Small intestine (tissue), 7 donors: ENCODE measurements at regions not wholly inside any gene's neighbourhood (a gene's known extent, or its start where the extent isn't known, plus 50 kb on each side); places are given as distances from the start of the nearest gene placed in this dataset.

Experiments
- DNase-seq, 2 donors: peaks; one replicate each; pipeline versions ENCODE4 v3.0.0 to v3.0.0-alpha.2; 2013
- FAIRE-seq: peaks from 2 replicates; lab custom pipeline; 2012; peaks lifted over from hg19 to GRCh38; lab: Jason Lieb, UNC
- H3K27ac ChIP-seq, 3 donors: one replicate each; pipeline ENCODE4 v1.5.1; 2013; ENCODE audit warnings: low read length in 2 of 3, mild to moderate bottlenecking in 2 of 3, control low read depth in 1 of 3, inconsistent platforms in 1 of 3, low read depth in 1 of 3, moderate library complexity in 1 of 3
- H3K27me3 ChIP-seq, 3 donors: one replicate each; pipeline ENCODE4 v1.6.1; 2013; ENCODE audit warnings: low read length in 3 of 3, inconsistent platforms in 1 of 3; ENCODE audit not compliant: control insufficient read depth in 3 of 3, insufficient read depth in 3 of 3
- H3K36me3 ChIP-seq, 3 donors: one replicate each; pipeline ENCODE4 v1.6.1; 2013; ENCODE audit warnings: low read length in 3 of 3, inconsistent platforms in 1 of 3, low read depth in 1 of 3, mild to moderate bottlenecking in 1 of 3, moderate library complexity in 1 of 3; ENCODE audit not compliant: control insufficient read depth in 3 of 3, insufficient read depth in 2 of 3
- H3K4me1 ChIP-seq, 3 donors: one replicate each; pipeline ENCODE4 v1.6.1; 2013; ENCODE audit warnings: low read length in 2 of 3, inconsistent platforms in 1 of 3, low read depth in 1 of 3, mild to moderate bottlenecking in 1 of 3, moderate library complexity in 1 of 3; ENCODE audit not compliant: control insufficient read depth in 3 of 3, insufficient read depth in 2 of 3
- H3K4me3 ChIP-seq, 3 donors: one replicate each; pipeline ENCODE4 v1.5.1; 2013; ENCODE audit warnings: low read length in 3 of 3, control low read depth in 1 of 3, inconsistent platforms in 1 of 3, low read depth in 1 of 3, mild to moderate bottlenecking in 1 of 3, moderate library complexity in 1 of 3
- H3K9me3 ChIP-seq, 2 donors: one replicate each; pipeline ENCODE4 v1.6.1; 2013; ENCODE audit warnings: low read depth in 1 of 2, low read length in 1 of 2; ENCODE audit not compliant: control insufficient read depth in 2 of 2, insufficient read depth in 1 of 2
- whole genome bisulfite sequencing, 3 donors: extraction: QIAGEN DNeasy Blood & Tissue Kit; methylation state at CpG; one replicate each; pipeline ENCODE4 v1.1.7; 2013; 5-methylcytosine and 5-hydroxymethylcytosine counted together
- donor health status: healthy with polysubstance abuse.
- donor health status: control.
- donor health status: control.
- donor health status: Bipolar disorder and iron deficiency.
- donor health status: healthy.

- Histone ChIP-seq H3K4me3 (no peak overlapping the region), H3K27me3 (no peaks in the 10 kb centered on the region), H3K27ac (no peak overlapping the region), H3K4me1 (no peaks in the 10 kb centered on the region), H3K36me3 (no peaks in the 10 kb centered on the region), H3K9me3 (no peaks in the 10 kb centered on the region)
- WGBS, 3 donors, result 46 to 62% (median 49%) methylated on average over 2 of the region's 2 CpGs
- no peak for FAIRE-seq
- no peak for DNase-seq
Observed at GRCh38 chr12:97387844-97388243, 74.8 kb upstream of the RMST start.

- Histone ChIP-seq H3K27ac (no peak overlapping the region), H3K9me3 (no peaks in the 10 kb centered on the region), H3K27me3 (peaks cover 0 to 3% (median 0%) of the 10 kb centered on the region in 3 donors), H3K36me3 (no peaks in the 10 kb centered on the region), H3K4me3 (no peak overlapping the region), H3K4me1 (no peaks in the 10 kb centered on the region)
- no peak for FAIRE-seq
- 65 to 75% (median 74%) methylated on average over 3 of the region's 3 CpGs for WGBS, 3 donors
- DNase-seq, result no peak
Observed at GRCh38 chr12:97394657-97395056, 67.9 kb upstream of the RMST start.

GRCh38 chr12:97397008-97397407, 65.6 kb upstream of the RMST start:
- FAIRE-seq, result no peak
- Histone ChIP-seq H3K9me3 (no peaks in the 10 kb centered on the region), H3K4me3 (no peak overlapping the region), H3K27me3 (peaks cover 0 to 3% (median 0%) of the 10 kb centered on the region in 3 donors), H3K27ac (no peak overlapping the region), H3K36me3 (no peaks in the 10 kb centered on the region), H3K4me1 (no peaks in the 10 kb centered on the region)
- 32 to 50% (median 41%) methylated on average over 4 of the region's 4 CpGs for WGBS, 3 donors
- no peak for DNase-seq

- DNase-seq (no peak), FAIRE-seq (no peak)
- H3K4me3 ChIP-seq, result no peak overlapping the region
- peaks cover 0 to 3% (median 0%) of the 10 kb centered on the region in 3 donors for H3K27me3 ChIP-seq
- no peaks in the 10 kb centered on the region for H3K4me1 ChIP-seq
- 20 to 65% (median 45%) methylated on average over 4 of the region's 4 CpGs for WGBS, 3 donors
- H3K27ac ChIP-seq, result no peak overlapping the region
- no peaks in the 10 kb centered on the region for H3K9me3 ChIP-seq
- no peaks in the 10 kb centered on the region for H3K36me3 ChIP-seq
Observed at GRCh38 chr12:97398704-97399103, 63.9 kb upstream of the RMST start.

- no peaks in the 10 kb centered on the region for H3K27me3 ChIP-seq
- no peaks in the 10 kb centered on the region for H3K4me1 ChIP-seq
- no peaks in the 10 kb centered on the region for H3K9me3 ChIP-seq
- no peaks in the 10 kb centered on the region for H3K36me3 ChIP-seq
- H3K27ac ChIP-seq, result no peak overlapping the region
- FAIRE-seq, result no peak
- no peak overlapping the region for H3K4me3 ChIP-seq
- no peak for DNase-seq
- 34 to 50% (median 45%) methylated on average over 1 of the region's 1 CpG for WGBS, 3 donors
Observed at GRCh38 chr12:97404093-97404492, 58.5 kb upstream of the RMST start.

GRCh38 chr12:97404543-97404942, 58.1 kb upstream of the RMST start:
- no peaks in the 10 kb centered on the region for H3K27me3 ChIP-seq
- no peaks in the 10 kb centered on the region for H3K9me3 ChIP-seq
- 8 to 14% (median 8%) methylated on average over 2 of the region's 2 CpGs for WGBS, 3 donors
- peak; percentile 16 to 49 for DNase-seq
- H3K4me3 ChIP-seq, result no peak overlapping the region
- H3K36me3 ChIP-seq, result no peaks in the 10 kb centered on the region
- H3K4me1 ChIP-seq, result no peaks in the 10 kb centered on the region
- no peak overlapping the region for H3K27ac ChIP-seq
- FAIRE-seq, result no peak

GRCh38 chr12:97408363-97408762, 54.2 kb upstream of the RMST start:
- DNase-seq, result no peak
- Histone ChIP-seq H3K36me3 (no peaks in the 10 kb centered on the region), H3K27me3 (no peaks in the 10 kb centered on the region), H3K9me3 (no peaks in the 10 kb centered on the region), H3K27ac (no peak overlapping the region), H3K4me3 (no peak overlapping the region), H3K4me1 (no peaks in the 10 kb centered on the region)
- 62 to 93% (median 92%) methylated on average over 3 of the region's 3 CpGs for WGBS, 3 donors
- FAIRE-seq, result no peak

GRCh38 chr12:97411341-97411740, 51.3 kb upstream of the RMST start:
- Histone ChIP-seq H3K4me1 (no peaks in the 10 kb centered on the region), H3K4me3 (no peak overlapping the region), H3K9me3 (no peaks in the 10 kb centered on the region), H3K27ac (no peak overlapping the region), H3K27me3 (no peaks in the 10 kb centered on the region), H3K36me3 (no peaks in the 10 kb centered on the region)
- DNase-seq (no peak), FAIRE-seq (no peak)
- WGBS, 3 donors, result 66 to 79% (median 68%) methylated on average over 3 of the region's 3 CpGs
